ENCODE measurements at regions not wholly inside any gene's neighbourhood (a gene's known extent, or its start where the extent isn't known, plus 50 kb on each side); places are given as distances from the start of the nearest gene placed in this dataset.

DNA sequence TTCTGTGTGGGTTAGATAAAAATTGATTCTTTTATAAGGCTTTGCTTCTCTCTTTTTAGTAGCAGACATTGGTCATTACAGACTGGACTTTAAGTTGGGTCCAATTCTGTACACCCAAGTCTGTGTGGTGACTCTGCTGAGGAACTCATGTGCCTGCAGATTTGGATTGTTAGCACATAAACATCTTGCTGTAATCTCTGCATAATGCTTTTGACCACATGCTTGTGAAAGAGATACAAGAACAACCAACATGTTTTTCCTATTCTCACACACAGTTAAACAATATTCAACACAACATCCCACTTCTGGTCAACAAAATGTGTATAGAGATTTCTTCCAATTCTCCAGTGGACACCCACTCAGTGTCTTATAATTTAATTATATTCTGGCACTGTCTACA lies 270.1 kb downstream of the RDH14 start:
- Histone ChIP-seq H3K36me3 (ENCODE audit: control insufficient read depth in 2 of 2, insufficient read depth in 2 of 2, low read length in 1 of 2) (no peaks in the 10 kb centered on the region), H3K27me3 (ENCODE audit: control insufficient read depth in 1 of 2, insufficient read depth in 2 of 2, low read length in 2 of 2) (no peaks in the 10 kb centered on the region), H3K9me3 (ENCODE audit: control insufficient read depth in 2 of 2, insufficient read depth in 1 of 2, low read depth in 1 of 2, low read length in 1 of 2) (no peaks in the 10 kb centered on the region), H3K4me3 (ENCODE audit: low read depth in 1 of 2, low read length in 2 of 2) (no peak overlapping the region), H3K27ac (ENCODE audit: low read depth in 2 of 2, low read length in 1 of 2) (no peak overlapping the region), H3K4me1 (ENCODE audit: control insufficient read depth in 2 of 2, insufficient read depth in 2 of 2, low read length in 1 of 2) (no peaks in the 10 kb centered on the region)

GRCh38 chr2:18286897-18287296 lies 273.6 kb downstream of the RDH14 start:
- H3K27me3 ChIP-seq (ENCODE audit: control insufficient read depth in 1 of 2, insufficient read depth in 2 of 2, low read length in 2 of 2) = no peaks in the 10 kb centered on the region
- H3K27ac ChIP-seq (ENCODE audit: low read depth in 2 of 2, low read length in 1 of 2) = no peak overlapping the region
- no peaks in the 10 kb centered on the region for H3K36me3 ChIP-seq (ENCODE audit: control insufficient read depth in 2 of 2, insufficient read depth in 2 of 2, low read length in 1 of 2)
- no peaks in the 10 kb centered on the region for H3K4me1 ChIP-seq (ENCODE audit: control insufficient read depth in 2 of 2, insufficient read depth in 2 of 2, low read length in 1 of 2)
- no peak overlapping the region for H3K4me3 ChIP-seq (ENCODE audit: low read depth in 1 of 2, low read length in 2 of 2)
- H3K9me3 ChIP-seq (ENCODE audit: control insufficient read depth in 2 of 2, insufficient read depth in 1 of 2, low read depth in 1 of 2, low read length in 1 of 2) = no peaks in the 10 kb centered on the region

GRCh38 chr2:18284331-18284730 lies 276.1 kb downstream of the RDH14 start:
- Histone ChIP-seq H3K4me1 (ENCODE audit: control insufficient read depth in 2 of 2, insufficient read depth in 2 of 2, low read length in 1 of 2) (no peaks in the 10 kb centered on the region), H3K9me3 (ENCODE audit: control insufficient read depth in 2 of 2, insufficient read depth in 1 of 2, low read depth in 1 of 2, low read length in 1 of 2) (no peaks in the 10 kb centered on the region), H3K4me3 (ENCODE audit: low read depth in 1 of 2, low read length in 2 of 2) (no peak overlapping the region), H3K27me3 (ENCODE audit: control insufficient read depth in 1 of 2, insufficient read depth in 2 of 2, low read length in 2 of 2) (no peaks in the 10 kb centered on the region), H3K27ac (ENCODE audit: low read depth in 2 of 2, low read length in 1 of 2) (no peak overlapping the region), H3K36me3 (ENCODE audit: control insufficient read depth in 2 of 2, insufficient read depth in 2 of 2, low read length in 1 of 2) (no peaks in the 10 kb centered on the region)
- WGBS, 2 donors = 48 to 67% methylated on average over 4 of the region's 4 CpGs

- no peaks in the 10 kb centered on the region for H3K27me3 ChIP-seq (ENCODE audit: control insufficient read depth in 1 of 2, insufficient read depth in 2 of 2, low read length in 2 of 2)
- no peak overlapping the region for H3K4me3 ChIP-seq (ENCODE audit: low read depth in 1 of 2, low read length in 2 of 2)
- no peaks in the 10 kb centered on the region for H3K4me1 ChIP-seq (ENCODE audit: control insufficient read depth in 2 of 2, insufficient read depth in 2 of 2, low read length in 1 of 2)
- H3K9me3 ChIP-seq (ENCODE audit: control insufficient read depth in 2 of 2, insufficient read depth in 1 of 2, low read depth in 1 of 2, low read length in 1 of 2) = no peaks in the 10 kb centered on the region
- no peaks in the 10 kb centered on the region for H3K36me3 ChIP-seq (ENCODE audit: control insufficient read depth in 2 of 2, insufficient read depth in 2 of 2, low read length in 1 of 2)
- no peak overlapping the region for H3K27ac ChIP-seq (ENCODE audit: low read depth in 2 of 2, low read length in 1 of 2)
Measured at GRCh38 chr2:18282026-18282425, 278.4 kb downstream of the RDH14 start.

DNA sequence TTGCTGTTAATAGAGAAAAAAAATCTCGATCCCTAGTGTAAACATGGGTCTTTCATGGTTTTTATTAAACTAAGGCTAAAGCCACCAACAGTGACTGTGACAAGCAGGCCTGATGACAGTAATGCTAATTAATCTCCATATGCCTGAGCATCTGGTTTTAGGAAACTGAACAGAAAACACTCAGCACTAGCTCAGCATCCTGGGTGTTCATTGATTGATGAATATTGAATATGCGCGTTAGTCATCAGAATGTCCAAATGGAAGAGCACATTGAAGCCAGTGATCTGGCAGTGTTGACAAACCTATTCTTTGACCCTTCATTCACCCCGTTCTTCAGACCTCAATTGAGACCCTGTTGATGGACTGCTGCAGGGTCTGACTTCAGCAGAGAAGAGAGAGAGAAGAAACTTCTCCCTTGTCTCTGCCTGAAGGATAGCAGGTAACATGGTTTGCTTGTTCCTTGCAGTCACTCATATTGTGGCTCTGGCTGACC lies 283.8 kb downstream of the RDH14 start:
- Histone ChIP-seq H3K4me3 (ENCODE audit: low read depth in 1 of 2, low read length in 2 of 2) (no peak overlapping the region), H3K36me3 (ENCODE audit: control insufficient read depth in 2 of 2, insufficient read depth in 2 of 2, low read length in 1 of 2) (no peaks in the 10 kb centered on the region), H3K9me3 (ENCODE audit: control insufficient read depth in 2 of 2, insufficient read depth in 1 of 2, low read depth in 1 of 2, low read length in 1 of 2) (no peaks in the 10 kb centered on the region), H3K27me3 (ENCODE audit: control insufficient read depth in 1 of 2, insufficient read depth in 2 of 2, low read length in 2 of 2) (no peaks in the 10 kb centered on the region), H3K27ac (ENCODE audit: low read depth in 2 of 2, low read length in 1 of 2) (no peak overlapping the region), H3K4me1 (ENCODE audit: control insufficient read depth in 2 of 2, insufficient read depth in 2 of 2, low read length in 1 of 2) (no peaks in the 10 kb centered on the region)
- WGBS, 2 donors = 73 to 91% methylated on average over 4 of the region's 4 CpGs

GRCh38 chr2:18273205-18273604 lies 287.2 kb downstream of the RDH14 start:
- H3K27me3 ChIP-seq (ENCODE audit: control insufficient read depth in 1 of 2, insufficient read depth in 2 of 2, low read length in 2 of 2) = no peaks in the 10 kb centered on the region
- H3K4me1 ChIP-seq (ENCODE audit: control insufficient read depth in 2 of 2, insufficient read depth in 2 of 2, low read length in 1 of 2) = no peaks in the 10 kb centered on the region
- H3K27ac ChIP-seq (ENCODE audit: low read depth in 2 of 2, low read length in 1 of 2) = no peak overlapping the region
- no peaks in the 10 kb centered on the region for H3K9me3 ChIP-seq (ENCODE audit: control insufficient read depth in 2 of 2, insufficient read depth in 1 of 2, low read depth in 1 of 2, low read length in 1 of 2)
- H3K36me3 ChIP-seq (ENCODE audit: control insufficient read depth in 2 of 2, insufficient read depth in 2 of 2, low read length in 1 of 2) = no peaks in the 10 kb centered on the region
- H3K4me3 ChIP-seq (ENCODE audit: low read depth in 1 of 2, low read length in 2 of 2) = no peak overlapping the region

DNA sequence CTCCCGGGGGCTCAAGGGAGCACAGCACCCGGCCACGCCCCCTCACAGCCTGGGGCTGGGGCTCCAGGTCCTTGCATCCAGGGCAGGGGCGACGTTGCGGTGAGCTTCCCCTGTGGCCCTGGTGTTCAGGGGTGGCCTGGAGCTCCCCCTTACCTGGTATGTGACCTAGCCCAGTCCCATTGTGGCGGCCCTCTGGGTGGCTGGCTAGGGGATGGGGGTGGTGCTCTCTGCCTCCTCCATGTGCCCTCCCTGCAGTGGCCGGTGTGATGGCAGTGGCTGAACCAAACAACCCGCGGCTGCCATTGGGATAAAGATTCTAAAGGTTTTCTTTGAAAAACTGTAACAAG lies 288.3 kb downstream of the RDH14 start:
- no peaks in the 10 kb centered on the region for H3K4me1 ChIP-seq (ENCODE audit: control insufficient read depth in 2 of 2, insufficient read depth in 2 of 2, low read length in 1 of 2)
- 88 to 92% methylated on average over 10 of the region's 10 CpGs for WGBS, 2 donors
- H3K9me3 ChIP-seq (ENCODE audit: control insufficient read depth in 2 of 2, insufficient read depth in 1 of 2, low read depth in 1 of 2, low read length in 1 of 2) = no peaks in the 10 kb centered on the region
- H3K27ac ChIP-seq (ENCODE audit: low read depth in 2 of 2, low read length in 1 of 2) = no peak overlapping the region
- H3K27me3 ChIP-seq (ENCODE audit: control insufficient read depth in 1 of 2, insufficient read depth in 2 of 2, low read length in 2 of 2) = no peaks in the 10 kb centered on the region
- H3K4me3 ChIP-seq (ENCODE audit: low read depth in 1 of 2, low read length in 2 of 2) = no peak overlapping the region
- H3K36me3 ChIP-seq (ENCODE audit: control insufficient read depth in 2 of 2, insufficient read depth in 2 of 2, low read length in 1 of 2) = no peaks in the 10 kb centered on the region

DNA sequence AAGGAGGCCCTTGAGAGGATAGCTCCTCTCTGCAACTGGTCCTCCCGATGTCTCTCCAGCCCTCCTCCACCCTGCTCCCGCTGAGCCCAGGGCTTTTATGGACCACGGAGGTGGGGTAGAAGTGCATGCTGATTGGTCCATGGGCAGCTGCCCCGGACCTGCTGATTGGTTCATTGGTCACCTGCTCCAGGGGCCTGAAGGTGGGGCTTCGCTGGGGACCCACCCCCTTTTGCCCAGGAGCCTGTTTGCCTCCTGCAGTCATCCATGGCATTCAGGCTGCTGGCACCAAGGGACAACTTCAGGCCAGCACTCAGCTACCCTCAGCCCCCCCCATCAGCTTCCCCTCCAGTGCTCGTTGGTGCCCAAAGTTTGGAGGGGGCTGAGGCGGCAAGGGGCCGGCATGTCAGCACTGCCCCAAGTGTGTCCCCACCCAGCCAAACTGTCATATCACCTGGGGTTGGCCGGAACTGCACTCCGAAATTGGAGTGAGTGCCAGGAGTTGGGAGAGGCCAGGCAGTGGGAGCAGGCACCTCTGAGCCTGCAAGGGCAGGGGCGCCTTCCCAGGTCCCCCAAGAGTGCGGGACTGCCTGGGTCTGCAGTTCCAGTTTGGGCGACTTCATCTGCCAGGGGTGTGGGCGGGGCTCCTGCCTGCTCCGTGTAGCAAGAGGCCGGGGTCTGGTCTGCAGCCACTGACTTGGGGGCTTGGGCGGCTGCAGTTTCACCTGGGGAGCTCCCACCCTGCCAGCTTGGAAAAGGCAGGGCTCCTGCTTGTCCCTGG lies 288.9 kb downstream of the RDH14 start:
- Histone ChIP-seq H3K27me3 (ENCODE audit: control insufficient read depth in 1 of 2, insufficient read depth in 2 of 2, low read length in 2 of 2) (no peaks in the 10 kb centered on the region), H3K27ac (ENCODE audit: low read depth in 2 of 2, low read length in 1 of 2) (no peak overlapping the region)
- WGBS, 2 donors = 92% methylated on average over 17 of the region's 17 CpGs

DNA sequence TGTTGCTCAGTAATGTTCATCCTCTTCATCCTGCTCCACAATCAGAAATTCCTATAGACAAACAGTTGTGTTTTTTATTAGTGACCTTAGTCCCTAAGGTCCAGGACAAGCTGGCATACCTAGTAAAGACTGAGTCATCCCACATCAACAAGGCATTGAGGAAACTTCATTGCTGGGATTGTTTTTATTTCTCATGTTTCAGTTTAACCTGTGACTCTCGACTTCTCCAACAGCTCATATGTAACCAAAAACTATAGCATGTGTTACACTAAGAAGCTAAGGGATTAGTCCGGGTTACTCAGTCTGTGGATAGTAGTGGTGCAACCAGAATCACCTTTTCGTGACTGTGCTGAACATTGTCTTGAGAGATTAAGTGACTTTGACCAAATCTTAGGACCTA lies 292.1 kb downstream of the RDH14 start:
- H3K27me3 ChIP-seq (ENCODE audit: control insufficient read depth in 1 of 2, insufficient read depth in 2 of 2, low read length in 2 of 2) = no peaks in the 10 kb centered on the region
- H3K27ac ChIP-seq (ENCODE audit: low read depth in 2 of 2, low read length in 1 of 2) = no peak overlapping the region
- H3K4me1 ChIP-seq (ENCODE audit: control insufficient read depth in 2 of 2, insufficient read depth in 2 of 2, low read length in 1 of 2) = no peaks in the 10 kb centered on the region
- H3K36me3 ChIP-seq (ENCODE audit: control insufficient read depth in 2 of 2, insufficient read depth in 2 of 2, low read length in 1 of 2) = no peaks in the 10 kb centered on the region
- no peaks in the 10 kb centered on the region for H3K9me3 ChIP-seq (ENCODE audit: control insufficient read depth in 2 of 2, insufficient read depth in 1 of 2, low read depth in 1 of 2, low read length in 1 of 2)
- 69 to 85% methylated on average over 3 of the region's 3 CpGs for WGBS, 2 donors
- no peak overlapping the region for H3K4me3 ChIP-seq (ENCODE audit: low read depth in 1 of 2, low read length in 2 of 2)

More for the DNA sequence above, 288.9 kb downstream of the RDH14 start:
- H3K9me3 ChIP-seq (ENCODE audit: control insufficient read depth in 2 of 2, insufficient read depth in 1 of 2, low read depth in 1 of 2, low read length in 1 of 2) = no peaks in the 10 kb centered on the region
- H3K4me3 ChIP-seq (ENCODE audit: low read depth in 1 of 2, low read length in 2 of 2) = no peak overlapping the region
- H3K36me3 ChIP-seq (ENCODE audit: control insufficient read depth in 2 of 2, insufficient read depth in 2 of 2, low read length in 1 of 2) = no peaks in the 10 kb centered on the region
- no peaks in the 10 kb centered on the region for H3K4me1 ChIP-seq (ENCODE audit: control insufficient read depth in 2 of 2, insufficient read depth in 2 of 2, low read length in 1 of 2)

GRCh38 chr2:18267501-18267900 lies 293.0 kb downstream of the RDH14 start:
- Histone ChIP-seq H3K27me3 (ENCODE audit: control insufficient read depth in 1 of 2, insufficient read depth in 2 of 2, low read length in 2 of 2) (no peaks in the 10 kb centered on the region), H3K4me1 (ENCODE audit: control insufficient read depth in 2 of 2, insufficient read depth in 2 of 2, low read length in 1 of 2) (no peaks in the 10 kb centered on the region), H3K4me3 (ENCODE audit: low read depth in 1 of 2, low read length in 2 of 2) (no peak overlapping the region), H3K9me3 (ENCODE audit: control insufficient read depth in 2 of 2, insufficient read depth in 1 of 2, low read depth in 1 of 2, low read length in 1 of 2) (no peaks in the 10 kb centered on the region), H3K27ac (ENCODE audit: low read depth in 2 of 2, low read length in 1 of 2) (no peak overlapping the region), H3K36me3 (ENCODE audit: control insufficient read depth in 2 of 2, insufficient read depth in 2 of 2, low read length in 1 of 2) (no peaks in the 10 kb centered on the region)
- WGBS, 2 donors = 70 to 82% methylated on average over 1 of the region's 1 CpG
